Cardiac muscle cell (in vitro differentiated cells and primary cell): ENCODE measurements at regions not wholly inside any gene's neighbourhood (a gene's known extent, or its start where the extent isn't known, plus 50 kb on each side); places are given as distances from the start of the nearest gene placed in this dataset.

ENCODE experiments used
- DNase-seq, 2 donors: peaks; one replicate each; pipeline versions ENCODE4 v3.0.0 to v3.0.0-alpha.2; 2010 to 2017; ENCODE audit warnings: low read depth in 1 of 2, low spot score in 1 of 2
- H3K27ac ChIP-seq: fragments of 200-600 bp; sonication (generic); 2 replicates; pipeline ENCODE4 v1.5.1; 2016
- H3K27me3 ChIP-seq: fragments of 200-600 bp; sonication (generic); 2 replicates; pipeline ENCODE4 v1.6.0; 2016; ENCODE audit warnings: control low read depth
- H3K36me3 ChIP-seq: fragments of 200-600 bp; sonication (generic); 2 replicates; pipeline ENCODE4 v1.5.1; 2016; ENCODE audit warnings: control low read depth
- H3K4me1 ChIP-seq: fragments of 200-600 bp; sonication (generic); 2 replicates; pipeline ENCODE4 v1.8.1; 2017; ENCODE audit warnings: low read depth, mild to moderate bottlenecking, mixed run types
- H3K4me3 ChIP-seq: fragments of 200-600 bp; sonication (generic); 2 replicates; pipeline ENCODE4 v1.5.1; 2016; ENCODE audit warnings: mild to moderate bottlenecking
- H3K9me3 ChIP-seq: fragments of 200-600 bp; sonication (generic); 2 replicates; pipeline ENCODE4 v1.5.1; 2017; ENCODE audit warnings: low read depth, mild to moderate bottlenecking, control low read depth
- TF ChIP-seq, protein P1 (sequence below): IDR thresholded peaks from 2 replicates; pipeline ENCODE4 v1.5.1; 2012; ENCODE audit warnings: low read depth, mild to moderate bottlenecking, low read length

DNA sequence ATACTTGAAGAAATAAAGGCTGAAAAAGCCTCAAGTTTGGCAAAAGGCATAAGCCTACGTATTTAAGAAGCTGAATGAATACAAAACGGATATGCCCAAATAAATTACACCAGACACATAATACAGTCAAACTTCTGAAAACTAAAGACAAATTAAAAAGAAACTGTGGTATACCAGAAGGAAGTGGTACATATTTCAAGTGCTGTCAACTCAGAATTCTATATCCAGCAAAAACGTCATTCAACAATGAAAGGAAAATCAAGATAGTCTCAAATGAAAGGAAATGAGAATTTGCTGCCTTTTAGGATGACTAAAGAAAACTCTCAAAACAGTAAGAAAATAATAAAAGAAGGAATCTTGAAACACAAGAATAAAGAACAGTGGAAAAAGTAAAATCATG is 69.5 kb downstream of the POLR1D start:
- Histone ChIP-seq H3K9me3 (no peaks in the 10 kb centered on the region), H3K27me3 (no peaks in the 10 kb centered on the region), H3K4me1 (no peaks in the 10 kb centered on the region), H3K27ac (no peak overlapping the region), H3K4me3 (no peak overlapping the region), H3K36me3 (no peaks in the 10 kb centered on the region)
- TF ChIP-seq, protein P1, sequence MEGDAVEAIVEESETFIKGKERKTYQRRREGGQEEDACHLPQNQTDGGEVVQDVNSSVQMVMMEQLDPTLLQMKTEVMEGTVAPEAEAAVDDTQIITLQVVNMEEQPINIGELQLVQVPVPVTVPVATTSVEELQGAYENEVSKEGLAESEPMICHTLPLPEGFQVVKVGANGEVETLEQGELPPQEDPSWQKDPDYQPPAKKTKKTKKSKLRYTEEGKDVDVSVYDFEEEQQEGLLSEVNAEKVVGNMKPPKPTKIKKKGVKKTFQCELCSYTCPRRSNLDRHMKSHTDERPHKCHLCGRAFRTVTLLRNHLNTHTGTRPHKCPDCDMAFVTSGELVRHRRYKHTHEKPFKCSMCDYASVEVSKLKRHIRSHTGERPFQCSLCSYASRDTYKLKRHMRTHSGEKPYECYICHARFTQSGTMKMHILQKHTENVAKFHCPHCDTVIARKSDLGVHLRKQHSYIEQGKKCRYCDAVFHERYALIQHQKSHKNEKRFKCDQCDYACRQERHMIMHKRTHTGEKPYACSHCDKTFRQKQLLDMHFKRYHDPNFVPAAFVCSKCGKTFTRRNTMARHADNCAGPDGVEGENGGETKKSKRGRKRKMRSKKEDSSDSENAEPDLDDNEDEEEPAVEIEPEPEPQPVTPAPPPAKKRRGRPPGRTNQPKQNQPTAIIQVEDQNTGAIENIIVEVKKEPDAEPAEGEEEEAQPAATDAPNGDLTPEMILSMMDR, result no peak
- no peak for DNase-seq

GRCh38 chr13:27696731-27697130 is 75.0 kb downstream of the POLR1D start:
- H3K9me3 ChIP-seq, result no peaks in the 10 kb centered on the region

GRCh38 chr13:27699952-27700351 is 78.3 kb downstream of the POLR1D start:
- Histone ChIP-seq H3K36me3 (no peaks in the 10 kb centered on the region), H3K4me3 (no peak overlapping the region), H3K4me1 (no peaks in the 10 kb centered on the region), H3K27me3 (no peaks in the 10 kb centered on the region), H3K9me3 (no peaks in the 10 kb centered on the region), H3K27ac (no peak overlapping the region)
- TF ChIP-seq, protein P1, result no peak
- no peak for DNase-seq

More at GRCh38 chr13:27696731-27697130, 75.0 kb downstream of the POLR1D start:
- TF ChIP-seq, protein P1, result no peak
- Histone ChIP-seq H3K27me3 (no peaks in the 10 kb centered on the region), H3K36me3 (no peaks in the 10 kb centered on the region), H3K4me3 (no peak overlapping the region), H3K27ac (no peak overlapping the region), H3K4me1 (no peaks in the 10 kb centered on the region)
- no peak for DNase-seq

GRCh38 chr13:27704681-27705080 is 83.0 kb downstream of the POLR1D start:
- Histone ChIP-seq H3K27me3 (no peaks in the 10 kb centered on the region), H3K4me3 (no peak overlapping the region), H3K27ac (no peak overlapping the region), H3K36me3 (no peaks in the 10 kb centered on the region), H3K4me1 (no peaks in the 10 kb centered on the region), H3K9me3 (no peaks in the 10 kb centered on the region)
- TF ChIP-seq, protein P1, result no peak
- no peak for DNase-seq

- TF ChIP-seq, protein P1, result no peak
- Histone ChIP-seq H3K4me1 (no peaks in the 10 kb centered on the region), H3K4me3 (no peak overlapping the region), H3K27ac (no peak overlapping the region), H3K9me3 (no peaks in the 10 kb centered on the region), H3K36me3 (no peaks in the 10 kb centered on the region), H3K27me3 (no peaks in the 10 kb centered on the region)
- no peak for DNase-seq
Observed at GRCh38 chr13:27708325-27708724, 84.0 kb upstream of the GSX1 start.

- no peaks in the 10 kb centered on the region for H3K4me1 ChIP-seq
- no peak overlapping the region for H3K4me3 ChIP-seq
- TF ChIP-seq, protein P1, result no peak
- DNase-seq, result no peak
- H3K36me3 ChIP-seq, result no peaks in the 10 kb centered on the region
- H3K9me3 ChIP-seq, result no peaks in the 10 kb centered on the region
- no peak overlapping the region for H3K27ac ChIP-seq
- H3K27me3 ChIP-seq, result no peaks in the 10 kb centered on the region
Observed at GRCh38 chr13:27709779-27710178, 82.5 kb upstream of the GSX1 start.
